ENCODE measurements at regions not wholly inside any gene's neighbourhood (a gene's known extent, or its start where the extent isn't known, plus 50 kb on each side); places are given as distances from the start of the nearest gene placed in this dataset.

DNA sequence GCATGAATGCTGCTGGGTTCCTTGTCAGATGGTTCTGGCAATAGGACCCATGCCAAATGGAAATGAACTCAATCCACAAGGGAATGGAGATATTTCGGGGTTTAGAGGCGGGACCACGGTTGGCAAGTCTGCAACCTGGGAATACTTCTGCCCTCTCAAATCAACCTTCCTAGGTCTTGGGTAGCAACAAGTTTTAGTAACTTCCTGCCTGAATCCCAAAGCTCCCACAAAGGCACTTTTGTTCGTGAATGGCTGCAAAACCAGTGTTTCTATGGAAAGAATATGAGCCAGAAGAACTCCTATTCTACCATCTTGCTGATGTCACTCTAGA, 790.1 kb upstream of the SLC8A1 start:
- Histone ChIP-seq H3K14ac (ENCODE audit: low read length) (no peak overlapping the region), H3K4me1 (ENCODE audit: control insufficient read depth in 1 of 2, insufficient read depth in 2 of 2, low read length in 2 of 2) (no peaks in the 10 kb centered on the region), H2AFZ (ENCODE audit: insufficient read depth, low read length, poor library complexity) (no peak overlapping the region), H2BK5ac (ENCODE audit: low read depth, low read length, poor library complexity) (no peak overlapping the region), H3K4ac (ENCODE audit: low read depth, low read length) (no peak overlapping the region), H4K8ac (ENCODE audit: low read depth, low read length) (no peak overlapping the region), H2BK12ac (ENCODE audit: low read length) (no peak overlapping the region), H3K27ac (ENCODE audit: low read depth, low read length) (no peak overlapping the region), H3K79me2 (ENCODE audit: control insufficient read depth, insufficient read depth, low read length, poor library complexity) (no peaks in the 10 kb centered on the region), H3K79me1 (ENCODE audit: low read length) (no peaks in the 10 kb centered on the region), H3K36me3 (ENCODE audit: control insufficient read depth in 1 of 2, insufficient read depth in 2 of 2, low read length in 2 of 2) (no peaks in the 10 kb centered on the region), H2BK120ac (ENCODE audit: insufficient read depth, low read length, poor library complexity) (no peak overlapping the region), H3K9ac (ENCODE audit: low read length) (no peak overlapping the region), H3K4me2 (ENCODE audit: low read length) (no peak overlapping the region), H3K4me3 (ENCODE audit: low read depth, low read length) (no peak overlapping the region), H4K12ac (ENCODE audit: low read depth, low read length) (no peak overlapping the region), H4K91ac (ENCODE audit: low read depth, low read length) (no peak overlapping the region), H3K23ac (ENCODE audit: low read length) (no peak overlapping the region), H3K27me3 (ENCODE audit: insufficient read depth, low read length) (no peaks in the 10 kb centered on the region), H2AK5ac (ENCODE audit: low read length) (no peak overlapping the region), H3K9me3 (ENCODE audit: insufficient read depth, low read depth, low read length) (no peaks in the 10 kb centered on the region), H3K18ac (ENCODE audit: low read length) (no peak overlapping the region)
- WGBS (ENCODE audit: extremely low coverage, insufficient coverage, insufficient read length), result no CpG with 5 or more reads among the region's 4 CpGs
- DNase-seq, result no peak

DNA sequence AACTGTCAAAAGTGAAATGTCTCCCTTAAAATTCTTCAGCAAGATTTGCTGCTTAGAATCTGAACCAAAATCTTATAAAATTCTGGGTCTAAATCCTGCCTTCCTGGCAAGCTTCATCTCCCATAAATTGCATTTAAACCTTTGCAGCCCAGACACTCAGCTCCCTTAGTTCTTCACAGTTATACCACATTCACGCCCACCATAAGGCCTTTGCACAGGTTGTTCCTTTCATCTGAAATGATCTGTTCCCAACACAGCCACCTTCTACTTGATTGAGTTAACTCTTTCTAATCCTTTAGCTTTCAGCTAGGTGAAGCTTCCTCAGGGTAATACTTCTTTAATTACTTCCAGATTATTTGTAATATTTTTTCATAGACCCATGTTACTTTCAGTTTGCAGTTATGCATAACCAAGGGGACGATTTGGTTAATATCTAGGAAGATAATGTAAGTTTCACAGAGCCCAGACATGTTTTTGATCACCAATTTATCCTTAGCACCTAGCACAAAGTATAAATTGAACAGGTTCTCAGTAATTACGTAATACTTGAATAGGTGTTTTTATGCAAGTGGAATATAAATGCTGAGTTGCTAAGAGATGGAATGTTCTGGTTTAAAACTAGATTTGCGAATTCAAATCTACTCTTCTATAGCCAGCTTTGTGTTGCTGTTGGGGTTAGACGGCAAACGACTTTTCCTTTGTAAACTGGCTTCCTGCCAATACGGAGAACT, 779.7 kb upstream of the PKDCC start:
- no peak overlapping the region for H3K4me2 ChIP-seq (ENCODE audit: low read length)
- H2AFZ ChIP-seq (ENCODE audit: insufficient read depth, low read length, poor library complexity), result no peak overlapping the region
- H2BK120ac ChIP-seq (ENCODE audit: insufficient read depth, low read length, poor library complexity), result no peak overlapping the region
- no peak overlapping the region for H4K12ac ChIP-seq (ENCODE audit: low read depth, low read length)
- no peak overlapping the region for H3K23ac ChIP-seq (ENCODE audit: low read length)
- DNase-seq, result no peak
- no peak overlapping the region for H3K27ac ChIP-seq (ENCODE audit: low read depth, low read length)
- no peak overlapping the region for H3K14ac ChIP-seq (ENCODE audit: low read length)
- H4K91ac ChIP-seq (ENCODE audit: low read depth, low read length), result no peak overlapping the region
- no peak overlapping the region for H2AK5ac ChIP-seq (ENCODE audit: low read length)
- no peaks in the 10 kb centered on the region for H3K4me1 ChIP-seq (ENCODE audit: control insufficient read depth in 1 of 2, insufficient read depth in 2 of 2, low read length in 2 of 2)
- no peak overlapping the region for H4K8ac ChIP-seq (ENCODE audit: low read depth, low read length)
- no peaks in the 10 kb centered on the region for H3K9me3 ChIP-seq (ENCODE audit: insufficient read depth, low read depth, low read length)
- no peaks in the 10 kb centered on the region for H3K27me3 ChIP-seq (ENCODE audit: insufficient read depth, low read length)
- no peak overlapping the region for H3K18ac ChIP-seq (ENCODE audit: low read length)
- H3K79me2 ChIP-seq (ENCODE audit: control insufficient read depth, insufficient read depth, low read length, poor library complexity), result no peaks in the 10 kb centered on the region
- no peak overlapping the region for H3K4me3 ChIP-seq (ENCODE audit: low read depth, low read length)
- no peaks in the 10 kb centered on the region for H3K79me1 ChIP-seq (ENCODE audit: low read length)
- no CpG with 5 or more reads among the region's 7 CpGs for WGBS (ENCODE audit: extremely low coverage, insufficient coverage, insufficient read length)
- H3K36me3 ChIP-seq (ENCODE audit: control insufficient read depth in 1 of 2, insufficient read depth in 2 of 2, low read length in 2 of 2), result no peaks in the 10 kb centered on the region
- H3K4ac ChIP-seq (ENCODE audit: low read depth, low read length), result no peak overlapping the region
- H2BK12ac ChIP-seq (ENCODE audit: low read length), result no peak overlapping the region
- H3K9ac ChIP-seq (ENCODE audit: low read length), result no peak overlapping the region
- no peak overlapping the region for H2BK5ac ChIP-seq (ENCODE audit: low read depth, low read length, poor library complexity)

DNA sequence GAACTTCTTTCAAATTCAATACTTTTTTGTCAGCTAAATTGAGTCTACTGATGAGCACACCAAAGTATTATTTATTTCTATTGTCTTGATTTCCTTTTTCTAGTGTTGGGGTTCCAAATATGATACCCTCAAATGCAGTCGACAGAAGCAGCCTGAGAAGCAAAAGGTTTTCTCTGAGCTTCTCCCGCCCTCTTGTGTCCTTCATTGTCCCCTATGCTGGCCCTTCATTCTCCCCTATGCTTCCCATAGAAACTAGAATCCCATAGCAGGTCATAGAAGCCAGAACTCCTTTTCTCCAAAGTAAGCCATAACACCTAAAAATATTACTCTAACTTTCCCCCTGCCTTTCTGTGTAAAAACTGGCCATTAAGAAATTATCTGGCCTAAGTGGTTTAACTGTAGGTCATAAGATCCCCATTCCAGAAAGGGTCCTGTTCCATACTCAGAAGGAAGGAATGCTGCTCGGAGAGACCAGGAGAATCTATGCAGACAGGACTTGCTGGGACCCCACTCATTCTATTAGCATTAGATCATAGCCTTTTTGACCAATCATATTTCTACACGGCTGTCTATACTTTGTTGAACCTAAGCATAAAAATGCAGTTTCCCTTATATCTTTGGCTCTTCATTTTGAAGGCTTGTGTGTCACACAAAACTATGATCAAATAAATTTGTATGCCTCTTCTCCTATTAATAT, 764.6 kb upstream of the PKDCC start:
- peak overlapping the region; percentile 68 for H2BK120ac ChIP-seq (ENCODE audit: insufficient read depth, low read length, poor library complexity)
- H3K23ac ChIP-seq (ENCODE audit: low read length), result no peak overlapping the region
- H2BK5ac ChIP-seq (ENCODE audit: low read depth, low read length, poor library complexity), result peak overlapping the region; percentile 89
- H3K4ac ChIP-seq (ENCODE audit: low read depth, low read length), result no peak overlapping the region
- H3K4me2 ChIP-seq (ENCODE audit: low read length), result no peak overlapping the region
- no peak overlapping the region for H4K12ac ChIP-seq (ENCODE audit: low read depth, low read length)
- no peaks in the 10 kb centered on the region for H3K27me3 ChIP-seq (ENCODE audit: insufficient read depth, low read length)
- no peaks in the 10 kb centered on the region for H3K9me3 ChIP-seq (ENCODE audit: insufficient read depth, low read depth, low read length)
- peak overlapping the region; percentile 87 for H3K27ac ChIP-seq (ENCODE audit: low read depth, low read length)
- H3K36me3 ChIP-seq (ENCODE audit: control insufficient read depth in 1 of 2, insufficient read depth in 2 of 2, low read length in 2 of 2), result peaks cover 0 to 2% of the 10 kb centered on the region in 2 experiments
- peak in 1 of 2 donors; percentile 52 for DNase-seq
- no peak overlapping the region for H3K18ac ChIP-seq (ENCODE audit: low read length)
- H3K14ac ChIP-seq (ENCODE audit: low read length), result no peak overlapping the region
- no CpG with 5 or more reads among the region's 4 CpGs for WGBS (ENCODE audit: extremely low coverage, insufficient coverage, insufficient read length)
- H3K79me2 ChIP-seq (ENCODE audit: control insufficient read depth, insufficient read depth, low read length, poor library complexity), result no peaks in the 10 kb centered on the region
- peak overlapping the region; percentile 83 for H4K91ac ChIP-seq (ENCODE audit: low read depth, low read length)
- peaks cover 15% of the 10 kb centered on the region for H3K79me1 ChIP-seq (ENCODE audit: low read length)
- no peak overlapping the region for H3K9ac ChIP-seq (ENCODE audit: low read length)
- H4K8ac ChIP-seq (ENCODE audit: low read depth, low read length), result no peak overlapping the region
- H2AFZ ChIP-seq (ENCODE audit: insufficient read depth, low read length, poor library complexity), result no peak overlapping the region
- peaks cover 0 to 5% of the 10 kb centered on the region in 2 experiments for H3K4me1 ChIP-seq (ENCODE audit: control insufficient read depth in 1 of 2, insufficient read depth in 2 of 2, low read length in 2 of 2)
- H2BK12ac ChIP-seq (ENCODE audit: low read length), result no peak overlapping the region
- no peak overlapping the region for H2AK5ac ChIP-seq (ENCODE audit: low read length)
- H3K4me3 ChIP-seq (ENCODE audit: low read depth, low read length), result no peak overlapping the region

DNA sequence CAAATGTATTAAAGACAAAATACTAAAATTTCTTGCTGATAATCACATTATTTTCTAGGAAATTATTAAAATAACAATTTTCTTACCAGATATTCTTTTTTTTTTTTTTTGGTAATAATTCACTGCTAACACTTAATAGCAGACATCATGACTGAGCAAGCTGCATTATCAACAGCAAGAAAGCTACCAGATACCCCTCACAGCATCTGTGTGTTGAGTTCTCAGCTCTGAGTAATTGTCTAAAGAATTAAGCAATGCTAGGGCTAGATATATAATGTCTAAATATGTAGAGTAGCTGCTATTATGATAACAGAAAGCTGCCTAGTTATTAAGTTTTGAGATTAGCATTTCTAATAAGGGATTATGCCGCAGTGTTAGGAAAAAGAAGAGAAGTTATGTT, 754.3 kb upstream of the PKDCC start:
- Histone ChIP-seq H3K18ac (ENCODE audit: low read length) (no peak overlapping the region), H4K8ac (ENCODE audit: low read depth, low read length) (no peak overlapping the region), H2BK120ac (ENCODE audit: insufficient read depth, low read length, poor library complexity) (no peak overlapping the region), H3K36me3 (ENCODE audit: control insufficient read depth in 1 of 2, insufficient read depth in 2 of 2, low read length in 2 of 2) (no peaks in the 10 kb centered on the region), H3K27ac (ENCODE audit: low read depth, low read length) (no peak overlapping the region), H3K9ac (ENCODE audit: low read length) (no peak overlapping the region), H2BK12ac (ENCODE audit: low read length) (no peak overlapping the region), H3K14ac (ENCODE audit: low read length) (no peak overlapping the region), H3K23ac (ENCODE audit: low read length) (no peak overlapping the region), H2BK5ac (ENCODE audit: low read depth, low read length, poor library complexity) (no peak overlapping the region), H3K79me2 (ENCODE audit: control insufficient read depth, insufficient read depth, low read length, poor library complexity) (no peaks in the 10 kb centered on the region), H3K9me3 (ENCODE audit: insufficient read depth, low read depth, low read length) (peaks cover 5% of the 10 kb centered on the region), H3K4me2 (ENCODE audit: low read length) (no peak overlapping the region), H2AK5ac (ENCODE audit: low read length) (no peak overlapping the region), H3K79me1 (ENCODE audit: low read length) (no peaks in the 10 kb centered on the region), H3K4me3 (ENCODE audit: low read depth, low read length) (no peak overlapping the region), H4K12ac (ENCODE audit: low read depth, low read length) (no peak overlapping the region), H3K4ac (ENCODE audit: low read depth, low read length) (no peak overlapping the region), H3K4me1 (ENCODE audit: control insufficient read depth in 1 of 2, insufficient read depth in 2 of 2, low read length in 2 of 2) (no peaks in the 10 kb centered on the region), H4K91ac (ENCODE audit: low read depth, low read length) (no peak overlapping the region), H3K27me3 (ENCODE audit: insufficient read depth, low read length) (no peaks in the 10 kb centered on the region), H2AFZ (ENCODE audit: insufficient read depth, low read length, poor library complexity) (no peak overlapping the region)
- WGBS (ENCODE audit: extremely low coverage, insufficient coverage, insufficient read length), result no CpG with 5 or more reads among the region's 1 CpG
- no peak for DNase-seq

Data from trophoblast cell (in vitro differentiated cells and primary cell).